ENCODE measurements at regions not wholly inside any gene's neighbourhood (a gene's known extent, or its start where the extent isn't known, plus 50 kb on each side); places are given as distances from the start of the nearest gene placed in this dataset.

DNA sequence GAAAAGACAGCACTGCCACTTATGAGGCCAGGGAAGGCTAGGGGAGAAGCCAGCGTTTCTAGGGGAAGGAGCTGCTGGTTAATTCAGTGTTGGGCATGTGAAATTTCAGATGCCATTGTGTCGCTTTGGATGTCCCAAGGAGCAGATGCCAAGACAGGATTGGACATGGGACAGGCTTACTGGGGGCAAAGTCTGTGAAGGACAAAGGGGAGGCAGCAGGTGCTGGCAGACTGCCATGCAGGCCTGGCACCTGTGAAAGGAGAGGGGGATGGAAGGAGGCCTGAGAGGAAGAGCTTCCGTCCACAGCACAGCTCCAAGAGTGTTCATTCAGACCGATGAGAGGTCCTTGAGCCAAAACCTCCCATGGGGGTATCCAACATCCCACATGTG, 255.5 kb upstream of the RPL38 start:
- DNase-seq (ENCODE audit: low read depth) = no peak
- TF ChIP-seq, protein P1, sequence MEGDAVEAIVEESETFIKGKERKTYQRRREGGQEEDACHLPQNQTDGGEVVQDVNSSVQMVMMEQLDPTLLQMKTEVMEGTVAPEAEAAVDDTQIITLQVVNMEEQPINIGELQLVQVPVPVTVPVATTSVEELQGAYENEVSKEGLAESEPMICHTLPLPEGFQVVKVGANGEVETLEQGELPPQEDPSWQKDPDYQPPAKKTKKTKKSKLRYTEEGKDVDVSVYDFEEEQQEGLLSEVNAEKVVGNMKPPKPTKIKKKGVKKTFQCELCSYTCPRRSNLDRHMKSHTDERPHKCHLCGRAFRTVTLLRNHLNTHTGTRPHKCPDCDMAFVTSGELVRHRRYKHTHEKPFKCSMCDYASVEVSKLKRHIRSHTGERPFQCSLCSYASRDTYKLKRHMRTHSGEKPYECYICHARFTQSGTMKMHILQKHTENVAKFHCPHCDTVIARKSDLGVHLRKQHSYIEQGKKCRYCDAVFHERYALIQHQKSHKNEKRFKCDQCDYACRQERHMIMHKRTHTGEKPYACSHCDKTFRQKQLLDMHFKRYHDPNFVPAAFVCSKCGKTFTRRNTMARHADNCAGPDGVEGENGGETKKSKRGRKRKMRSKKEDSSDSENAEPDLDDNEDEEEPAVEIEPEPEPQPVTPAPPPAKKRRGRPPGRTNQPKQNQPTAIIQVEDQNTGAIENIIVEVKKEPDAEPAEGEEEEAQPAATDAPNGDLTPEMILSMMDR (IDR thresholded peaks at IDR 0.05; ENCODE audit: insufficient read depth, low read depth, low read length, missing control alignments) = no peak
- no peak overlapping the region for H3K4me3 ChIP-seq (ENCODE audit: low read depth, low read length)

DNA sequence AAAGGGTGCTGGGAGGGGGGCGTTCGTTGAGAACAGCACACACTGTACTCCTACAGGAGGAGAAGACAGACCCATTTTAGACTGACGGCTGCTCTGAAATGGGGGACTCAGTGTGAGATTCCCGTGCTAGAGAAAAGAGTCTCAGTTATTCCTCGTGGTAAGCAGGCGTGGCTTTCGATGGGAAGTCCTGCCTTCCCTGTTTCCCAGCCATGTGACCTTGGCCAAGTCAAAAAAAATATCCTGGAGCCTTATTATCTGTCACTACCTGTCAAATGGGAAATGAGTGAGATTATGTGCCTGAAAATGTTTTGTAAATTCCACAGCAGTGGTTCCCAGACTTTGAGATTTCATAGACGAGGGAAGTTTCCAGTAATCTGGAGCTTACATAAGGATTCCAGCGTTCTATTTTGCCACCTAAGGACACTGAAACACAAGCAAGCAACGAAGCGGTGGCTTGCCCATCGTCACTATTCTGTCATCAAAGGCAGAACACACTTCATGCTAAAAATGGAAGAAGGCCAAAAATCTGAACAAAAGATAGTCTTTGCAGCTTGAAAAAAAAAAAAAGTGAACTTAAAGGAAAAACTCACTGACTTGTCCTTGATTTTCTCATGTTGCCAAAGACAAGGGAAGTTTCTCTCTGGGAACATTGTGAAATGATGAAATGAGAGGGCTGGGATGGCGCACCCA, 253.4 kb upstream of the RPL38 start:
- DNase-seq (ENCODE audit: low read depth) = no peak
- H3K4me3 ChIP-seq (ENCODE audit: low read depth, low read length) = no peak overlapping the region
- TF ChIP-seq, protein P1 (IDR thresholded peaks at IDR 0.05; ENCODE audit: insufficient read depth, low read depth, low read length, missing control alignments) = no peak

DNA sequence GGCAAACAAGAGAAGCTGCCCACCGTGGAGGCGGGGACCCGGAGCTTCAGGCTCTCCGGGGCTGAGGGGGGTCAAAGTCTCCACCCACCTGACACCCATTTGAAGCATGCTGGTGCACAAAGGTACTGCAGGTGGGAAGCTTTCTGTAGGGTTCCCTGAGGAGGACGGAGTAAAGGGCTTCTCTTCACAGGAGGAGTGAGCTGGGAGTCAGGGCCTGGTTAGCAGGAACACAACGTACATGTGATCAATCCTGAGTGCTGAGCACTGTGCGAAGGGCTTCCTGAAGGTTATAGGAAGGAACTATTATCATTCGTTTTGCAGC, 252.9 kb upstream of the RPL38 start:
- H3K4me3 ChIP-seq (ENCODE audit: low read depth, low read length) = no peak overlapping the region
- no peak for DNase-seq (ENCODE audit: low read depth)
- TF ChIP-seq, protein P1 (IDR thresholded peaks at IDR 0.05; ENCODE audit: insufficient read depth, low read depth, low read length, missing control alignments) = no peak

DNA sequence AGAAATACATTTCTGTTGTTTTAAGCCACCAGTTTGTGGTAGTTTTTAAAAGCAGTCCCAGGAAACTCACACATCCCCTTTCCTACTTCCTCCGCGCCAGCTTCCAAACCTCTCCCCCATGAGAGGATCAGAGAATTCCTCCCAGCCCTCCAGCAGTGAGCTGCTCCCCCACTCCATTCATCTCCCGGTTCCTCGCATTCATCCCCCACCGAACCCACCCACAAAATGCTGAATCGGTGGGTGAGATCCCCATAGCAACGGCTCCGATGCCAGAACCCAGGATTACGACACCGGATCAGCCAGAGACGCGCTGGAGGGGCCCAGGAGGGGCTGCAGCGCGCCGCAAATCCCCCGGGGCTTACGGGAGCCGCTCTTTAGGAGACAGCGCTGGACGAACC, 251.4 kb upstream of the RPL38 start:
- H3K4me3 ChIP-seq (ENCODE audit: low read depth, low read length) = no peak overlapping the region
- DNase-seq (ENCODE audit: low read depth) = no peak
- TF ChIP-seq, protein P1 (IDR thresholded peaks at IDR 0.05; ENCODE audit: insufficient read depth, low read depth, low read length, missing control alignments) = no peak

DNA sequence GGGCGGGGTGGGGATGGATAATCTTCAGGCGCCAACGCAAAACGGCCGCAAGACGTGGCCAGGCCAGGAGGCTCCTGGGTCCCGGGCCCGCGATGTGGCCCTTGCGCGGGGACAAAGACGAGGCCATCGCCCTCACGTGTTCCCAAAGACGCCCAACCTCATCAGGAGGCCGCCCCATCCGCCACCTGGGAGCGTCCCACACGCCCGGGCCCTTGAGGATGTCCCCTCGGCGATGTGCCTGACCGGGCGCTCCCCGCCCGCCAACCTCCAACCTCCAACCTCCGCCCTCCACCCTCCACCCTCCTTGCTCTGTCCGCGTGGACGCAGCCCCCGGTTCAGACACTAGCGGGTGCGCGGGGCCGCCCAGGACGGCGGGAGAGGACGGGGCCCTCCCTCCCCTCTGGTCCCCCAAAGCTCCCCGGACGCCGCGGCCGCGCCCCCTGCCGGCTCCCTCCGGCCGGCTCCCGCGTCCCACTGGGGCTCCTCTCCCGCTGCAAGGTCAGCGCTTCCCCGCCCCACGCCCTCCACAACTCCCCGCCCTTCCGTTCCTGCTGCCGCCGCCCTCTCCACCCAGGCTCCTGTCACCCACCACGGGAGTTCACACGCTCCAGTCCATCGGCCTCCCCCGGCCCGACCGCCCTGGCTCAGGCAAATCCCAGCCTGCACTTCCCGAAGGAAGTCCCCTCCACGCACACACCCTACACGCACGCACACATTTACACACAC, 250.8 kb upstream of the RPL38 start:
- TF ChIP-seq, protein P1 (IDR thresholded peaks at IDR 0.05; ENCODE audit: insufficient read depth, low read depth, low read length, missing control alignments) = peak; percentile 20
- no peak overlapping the region for H3K4me3 ChIP-seq (ENCODE audit: low read depth, low read length)
- peak; percentile 2 for DNase-seq (ENCODE audit: low read depth)

DNA sequence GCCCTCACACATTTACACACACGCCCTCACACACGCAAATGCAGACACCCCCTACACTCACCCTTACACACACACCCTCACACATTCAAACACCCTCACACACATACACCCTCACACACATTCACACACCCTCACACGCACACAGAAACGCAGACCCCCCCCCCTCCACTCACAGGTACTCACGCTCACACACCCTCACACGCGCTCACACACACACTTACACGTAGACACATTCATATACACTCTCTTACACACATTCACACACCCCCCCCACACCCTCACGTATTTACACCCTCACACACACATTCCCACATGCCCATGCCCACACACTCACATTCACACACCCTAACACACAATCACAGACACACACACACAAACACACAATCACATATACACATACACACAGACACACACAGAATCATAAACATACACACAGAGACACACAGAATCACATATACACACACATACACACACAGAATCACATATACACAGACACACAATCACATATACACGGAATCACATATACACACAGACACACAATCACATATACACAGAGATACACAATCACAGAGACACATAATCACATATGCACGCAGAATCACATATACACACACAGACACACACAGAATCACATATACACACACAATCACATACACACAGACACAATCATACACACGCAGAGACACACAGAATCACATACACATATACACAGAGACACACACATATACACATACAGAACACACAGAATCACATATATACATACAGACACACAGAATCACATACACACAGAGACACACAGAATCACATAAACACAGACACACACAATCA, 250.1 kb upstream of the RPL38 start:
- DNase-seq (ENCODE audit: low read depth) = no peak
- TF ChIP-seq, protein P1 (IDR thresholded peaks at IDR 0.05; ENCODE audit: insufficient read depth, low read depth, low read length, missing control alignments) = no peak
- H3K4me3 ChIP-seq (ENCODE audit: low read depth, low read length) = no peak overlapping the region

All from GM12865 (cell line).